ENCODE measurements at regions not wholly inside any gene's neighbourhood (a gene's known extent, or its start where the extent isn't known, plus 50 kb on each side); places are given as distances from the start of the nearest gene placed in this dataset.

GRCh38 chr14:100638211-100638855 is 51.1 kb upstream of the BEGAIN start:
- in situ Hi-C loops (cut with HindIII; ENCODE audit: low sequenced_read_pairs): loop anchor here (5.0 kb wide), 1 partner anchor 56 kb away; no protein-coding TSS in a partner anchor
- no peak for DNase-seq (ENCODE audit: low read depth)
- TF ChIP-seq, protein P1, sequence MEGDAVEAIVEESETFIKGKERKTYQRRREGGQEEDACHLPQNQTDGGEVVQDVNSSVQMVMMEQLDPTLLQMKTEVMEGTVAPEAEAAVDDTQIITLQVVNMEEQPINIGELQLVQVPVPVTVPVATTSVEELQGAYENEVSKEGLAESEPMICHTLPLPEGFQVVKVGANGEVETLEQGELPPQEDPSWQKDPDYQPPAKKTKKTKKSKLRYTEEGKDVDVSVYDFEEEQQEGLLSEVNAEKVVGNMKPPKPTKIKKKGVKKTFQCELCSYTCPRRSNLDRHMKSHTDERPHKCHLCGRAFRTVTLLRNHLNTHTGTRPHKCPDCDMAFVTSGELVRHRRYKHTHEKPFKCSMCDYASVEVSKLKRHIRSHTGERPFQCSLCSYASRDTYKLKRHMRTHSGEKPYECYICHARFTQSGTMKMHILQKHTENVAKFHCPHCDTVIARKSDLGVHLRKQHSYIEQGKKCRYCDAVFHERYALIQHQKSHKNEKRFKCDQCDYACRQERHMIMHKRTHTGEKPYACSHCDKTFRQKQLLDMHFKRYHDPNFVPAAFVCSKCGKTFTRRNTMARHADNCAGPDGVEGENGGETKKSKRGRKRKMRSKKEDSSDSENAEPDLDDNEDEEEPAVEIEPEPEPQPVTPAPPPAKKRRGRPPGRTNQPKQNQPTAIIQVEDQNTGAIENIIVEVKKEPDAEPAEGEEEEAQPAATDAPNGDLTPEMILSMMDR (IDR thresholded peaks at IDR 0.05; ENCODE audit: low read depth, low read length, missing control alignments): no peak
- H3K4me3 ChIP-seq (ENCODE audit: low read depth, low read length): no peak overlapping the region

DNA sequence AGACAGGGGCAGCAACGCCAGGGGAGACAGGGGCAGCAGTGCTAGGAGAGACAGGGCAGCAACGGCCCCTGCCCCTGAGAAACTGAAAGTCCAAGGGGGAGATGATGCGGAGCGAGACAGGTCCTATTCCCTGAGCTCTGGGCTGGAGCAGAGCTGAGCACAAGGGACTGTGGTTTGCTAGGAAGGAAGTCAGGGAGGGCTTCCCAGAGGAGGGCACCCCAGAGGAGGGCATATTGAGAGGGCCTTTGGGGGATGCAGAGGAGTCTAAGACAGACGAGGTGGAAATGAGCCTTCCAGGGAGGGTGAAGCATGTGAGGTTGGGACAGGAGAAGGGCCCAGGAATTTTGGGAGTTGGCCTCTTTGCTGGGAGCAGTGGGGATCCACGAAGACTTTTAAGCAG is 52.1 kb upstream of the BEGAIN start:
- no peak for DNase-seq (ENCODE audit: low read depth)
- TF ChIP-seq, protein P1 (IDR thresholded peaks at IDR 0.05; ENCODE audit: low read depth, low read length, missing control alignments): no peak
- H3K4me3 ChIP-seq (ENCODE audit: low read depth, low read length): no peak overlapping the region
- in situ Hi-C loops (cut with HindIII; ENCODE audit: low sequenced_read_pairs): loop anchor here (5.0 kb wide), 1 partner anchor 57 kb away; no protein-coding TSS in a partner anchor

DNA sequence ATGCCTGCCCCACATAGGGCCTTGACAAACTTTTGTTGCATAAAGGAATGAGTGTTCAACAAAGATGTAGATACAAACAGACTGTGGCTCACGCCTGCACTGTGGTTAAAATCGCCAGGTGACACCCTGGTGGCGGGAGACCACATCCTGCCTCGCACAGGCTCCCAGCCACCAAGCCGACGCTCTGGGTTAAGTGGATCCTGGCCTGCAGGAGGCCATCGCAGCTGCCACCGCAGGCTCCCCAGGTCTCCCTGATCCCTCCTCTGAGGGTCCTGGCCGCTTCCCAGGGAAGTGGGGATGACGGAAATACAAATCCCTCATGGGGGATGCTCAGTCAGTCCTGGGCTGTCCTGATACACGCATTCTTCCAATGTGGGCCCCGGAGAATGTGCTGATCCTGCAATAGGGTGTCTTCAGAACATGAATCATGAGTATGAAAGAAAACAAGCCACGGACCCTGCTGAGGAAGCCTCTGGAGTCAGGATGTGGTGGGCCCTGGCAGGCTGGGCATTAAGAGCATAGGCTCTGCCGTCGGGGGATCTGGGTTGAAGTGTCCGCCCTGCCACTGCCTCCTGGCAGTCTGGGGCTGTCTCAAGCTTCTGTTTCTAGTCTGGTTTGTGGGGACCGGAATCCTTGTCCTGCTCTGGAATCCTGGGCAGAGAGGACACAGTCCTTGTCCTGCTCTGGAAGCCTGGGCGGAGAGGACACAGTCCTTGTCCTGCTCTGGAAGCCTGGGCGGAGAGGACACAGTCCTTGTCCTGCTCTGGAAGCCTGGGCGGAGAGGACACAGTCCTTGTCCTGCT is 53.5 kb upstream of the BEGAIN start:
- H3K4me3 ChIP-seq (ENCODE audit: low read depth, low read length): no peak overlapping the region
- DNase-seq (ENCODE audit: low read depth): peak; percentile 94
- in situ Hi-C loops (cut with HindIII; ENCODE audit: low sequenced_read_pairs): no loop called here

GRCh38 chr14:100641274-100641860 is 54.1 kb upstream of the BEGAIN start:
- DNase-seq (ENCODE audit: low read depth): no peak
- TF ChIP-seq, protein P1 (IDR thresholded peaks at IDR 0.05; ENCODE audit: low read depth, low read length, missing control alignments): peak; percentile 23
- H3K4me3 ChIP-seq (ENCODE audit: low read depth, low read length): no peak overlapping the region
- in situ Hi-C loops (cut with HindIII; ENCODE audit: low sequenced_read_pairs): no loop called here

More for the DNA sequence above, 53.5 kb upstream of the BEGAIN start:
- TF ChIP-seq, protein P1 (IDR thresholded peaks at IDR 0.05; ENCODE audit: low read depth, low read length, missing control alignments): no peak

- in situ Hi-C loops (cut with HindIII; ENCODE audit: low sequenced_read_pairs): no loop called here
- TF ChIP-seq, protein P1 (IDR thresholded peaks at IDR 0.05; ENCODE audit: low read depth, low read length, missing control alignments): no peak
- DNase-seq (ENCODE audit: low read depth): no peak
- H3K4me3 ChIP-seq (ENCODE audit: low read depth, low read length): no peak overlapping the region
Measured at GRCh38 chr14:100643426-100643825, 56.2 kb upstream of the BEGAIN start.

GRCh38 chr14:100644383-100644782 is 57.2 kb upstream of the BEGAIN start:
- in situ Hi-C loops (cut with HindIII; ENCODE audit: low sequenced_read_pairs): no loop called here
- DNase-seq (ENCODE audit: low read depth): no peak
- no peak overlapping the region for H3K4me3 ChIP-seq (ENCODE audit: low read depth, low read length)
- TF ChIP-seq, protein P1 (IDR thresholded peaks at IDR 0.05; ENCODE audit: low read depth, low read length, missing control alignments): no peak

All from astrocyte of the cerebellum (primary cell).